ENCODE measurements at regions not wholly inside any gene's neighbourhood (a gene's known extent, or its start where the extent isn't known, plus 50 kb on each side); places are given as distances from the start of the nearest gene placed in this dataset.
A peak's percentile ranks its signal among the peaks of the same experiment; 100 is the strongest.

DNA sequence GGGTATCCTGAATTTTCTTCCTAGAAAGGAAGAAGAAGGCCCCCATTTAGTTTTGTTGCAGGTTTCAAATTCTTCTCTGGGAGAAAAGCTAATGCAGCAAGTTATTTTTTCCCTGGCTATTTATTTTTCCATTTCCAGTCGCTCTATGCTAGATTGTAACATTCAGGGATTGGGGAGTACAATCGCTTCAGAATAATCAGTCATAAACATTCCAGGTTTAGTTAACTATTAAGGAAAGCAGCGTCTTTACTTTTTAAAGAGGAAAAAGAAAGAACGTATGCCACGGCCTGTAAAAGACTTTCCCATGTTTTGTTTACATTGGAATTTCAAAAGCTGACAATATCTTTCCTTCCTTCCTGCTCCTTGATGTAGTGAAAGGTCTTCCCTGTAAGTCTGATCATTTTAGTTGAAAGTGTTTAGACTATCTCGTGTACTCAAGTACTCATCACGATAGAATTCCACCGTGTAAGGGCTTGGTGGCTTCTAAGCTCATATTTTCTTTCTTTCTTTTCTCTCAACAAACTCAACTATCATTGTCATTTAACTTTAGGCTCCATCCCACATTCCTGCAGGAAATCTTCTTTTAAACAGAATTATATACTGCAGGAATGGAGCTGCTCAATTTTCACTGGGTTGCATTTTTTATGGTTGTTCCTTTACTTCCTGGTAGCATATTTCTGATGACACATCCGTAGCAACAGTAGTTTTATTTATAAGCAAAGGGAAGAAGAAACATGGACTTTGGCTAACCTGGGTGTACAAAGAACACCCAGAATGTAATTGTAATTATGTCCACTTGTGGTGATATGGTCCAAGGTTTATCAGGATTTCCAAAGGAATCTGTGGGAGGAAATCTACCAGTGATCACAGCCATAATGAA, 213.1 kb upstream of the FAT1 start:
- H3K4me3 ChIP-seq (ENCODE audit: low read depth, low read length), result no peak overlapping the region
- TF ChIP-seq, protein P1, sequence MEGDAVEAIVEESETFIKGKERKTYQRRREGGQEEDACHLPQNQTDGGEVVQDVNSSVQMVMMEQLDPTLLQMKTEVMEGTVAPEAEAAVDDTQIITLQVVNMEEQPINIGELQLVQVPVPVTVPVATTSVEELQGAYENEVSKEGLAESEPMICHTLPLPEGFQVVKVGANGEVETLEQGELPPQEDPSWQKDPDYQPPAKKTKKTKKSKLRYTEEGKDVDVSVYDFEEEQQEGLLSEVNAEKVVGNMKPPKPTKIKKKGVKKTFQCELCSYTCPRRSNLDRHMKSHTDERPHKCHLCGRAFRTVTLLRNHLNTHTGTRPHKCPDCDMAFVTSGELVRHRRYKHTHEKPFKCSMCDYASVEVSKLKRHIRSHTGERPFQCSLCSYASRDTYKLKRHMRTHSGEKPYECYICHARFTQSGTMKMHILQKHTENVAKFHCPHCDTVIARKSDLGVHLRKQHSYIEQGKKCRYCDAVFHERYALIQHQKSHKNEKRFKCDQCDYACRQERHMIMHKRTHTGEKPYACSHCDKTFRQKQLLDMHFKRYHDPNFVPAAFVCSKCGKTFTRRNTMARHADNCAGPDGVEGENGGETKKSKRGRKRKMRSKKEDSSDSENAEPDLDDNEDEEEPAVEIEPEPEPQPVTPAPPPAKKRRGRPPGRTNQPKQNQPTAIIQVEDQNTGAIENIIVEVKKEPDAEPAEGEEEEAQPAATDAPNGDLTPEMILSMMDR (IDR thresholded peaks at IDR 0.05; ENCODE audit: low read depth, low read length), result peak; percentile 19
- DNase-seq (ENCODE audit: low read depth, low spot score), result peak; percentile 89
- in situ Hi-C loops (cut with HindIII; ENCODE audit: low sequenced_read_pairs), result no loop called here

DNA sequence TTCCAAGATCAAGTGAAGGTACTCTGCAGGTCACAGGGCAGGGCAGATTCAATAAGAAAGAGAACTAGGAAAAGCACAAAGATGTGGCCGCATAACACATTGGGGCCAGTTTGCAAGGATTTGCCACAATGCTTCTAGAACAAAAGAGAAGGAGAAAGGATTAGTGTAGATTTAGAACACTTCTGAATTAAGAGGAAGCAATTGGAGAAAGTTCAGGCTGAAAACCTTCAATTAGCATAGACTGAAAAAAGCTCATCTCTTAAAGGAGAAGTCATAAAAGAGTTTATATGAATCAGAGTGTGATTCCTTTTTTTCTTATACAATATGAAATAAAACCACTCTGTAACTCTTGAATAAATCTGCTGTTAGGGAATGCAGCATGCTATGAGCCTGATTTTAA, 215.6 kb upstream of the FAT1 start:
- TF ChIP-seq, protein P1 (IDR thresholded peaks at IDR 0.05; ENCODE audit: low read depth, low read length), result no peak
- no peak overlapping the region for H3K4me3 ChIP-seq (ENCODE audit: low read depth, low read length)
- in situ Hi-C loops (cut with HindIII; ENCODE audit: low sequenced_read_pairs), result no loop called here
- no peak for DNase-seq (ENCODE audit: low read depth, low spot score)

DNA sequence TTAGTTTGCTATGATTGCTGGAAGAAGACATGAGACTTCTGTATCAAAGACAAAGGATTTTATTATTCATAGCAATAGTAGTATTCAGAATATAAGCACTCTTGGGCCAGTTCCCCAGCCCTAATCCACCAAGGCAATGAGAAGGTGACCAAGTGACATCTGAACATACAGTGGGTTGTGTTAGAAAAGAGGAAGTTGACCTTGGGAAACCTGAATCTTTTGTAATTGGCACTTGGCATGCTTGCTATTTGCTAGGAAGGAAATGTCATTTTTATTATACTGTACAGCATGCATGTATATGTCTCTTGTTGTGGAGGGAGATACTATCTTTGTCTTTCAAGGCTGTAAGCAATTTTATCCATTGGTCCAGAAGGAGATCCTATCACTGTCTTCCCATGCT, 216.1 kb upstream of the FAT1 start:
- TF ChIP-seq, protein P1 (IDR thresholded peaks at IDR 0.05; ENCODE audit: low read depth, low read length), result no peak
- H3K4me3 ChIP-seq (ENCODE audit: low read depth, low read length), result no peak overlapping the region
- in situ Hi-C loops (cut with HindIII; ENCODE audit: low sequenced_read_pairs), result no loop called here
- no peak for DNase-seq (ENCODE audit: low read depth, low spot score)

DNA sequence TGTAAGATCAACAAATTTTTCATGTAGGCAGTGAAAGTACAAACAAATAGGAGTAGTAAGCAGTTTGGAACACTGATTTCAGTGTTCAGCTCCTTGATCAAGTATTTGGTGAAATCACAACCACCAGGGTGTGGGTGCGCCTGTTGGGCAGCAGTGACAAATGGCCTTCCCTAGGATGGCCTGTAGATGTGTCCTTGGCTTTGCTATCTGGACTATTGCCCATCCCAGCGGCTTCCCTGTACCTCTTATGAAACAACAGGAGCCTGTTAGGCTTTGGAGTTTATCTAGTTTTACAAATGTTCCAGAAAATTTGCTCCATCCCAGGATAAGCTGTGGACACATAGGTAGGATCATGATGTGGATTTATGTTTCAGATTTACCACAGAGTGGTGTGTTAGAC, 216.8 kb upstream of the FAT1 start:
- no peak for DNase-seq (ENCODE audit: low read depth, low spot score)
- no peak overlapping the region for H3K4me3 ChIP-seq (ENCODE audit: low read depth, low read length)
- in situ Hi-C loops (cut with HindIII; ENCODE audit: low sequenced_read_pairs), result no loop called here
- TF ChIP-seq, protein P1 (IDR thresholded peaks at IDR 0.05; ENCODE audit: low read depth, low read length), result no peak

DNA sequence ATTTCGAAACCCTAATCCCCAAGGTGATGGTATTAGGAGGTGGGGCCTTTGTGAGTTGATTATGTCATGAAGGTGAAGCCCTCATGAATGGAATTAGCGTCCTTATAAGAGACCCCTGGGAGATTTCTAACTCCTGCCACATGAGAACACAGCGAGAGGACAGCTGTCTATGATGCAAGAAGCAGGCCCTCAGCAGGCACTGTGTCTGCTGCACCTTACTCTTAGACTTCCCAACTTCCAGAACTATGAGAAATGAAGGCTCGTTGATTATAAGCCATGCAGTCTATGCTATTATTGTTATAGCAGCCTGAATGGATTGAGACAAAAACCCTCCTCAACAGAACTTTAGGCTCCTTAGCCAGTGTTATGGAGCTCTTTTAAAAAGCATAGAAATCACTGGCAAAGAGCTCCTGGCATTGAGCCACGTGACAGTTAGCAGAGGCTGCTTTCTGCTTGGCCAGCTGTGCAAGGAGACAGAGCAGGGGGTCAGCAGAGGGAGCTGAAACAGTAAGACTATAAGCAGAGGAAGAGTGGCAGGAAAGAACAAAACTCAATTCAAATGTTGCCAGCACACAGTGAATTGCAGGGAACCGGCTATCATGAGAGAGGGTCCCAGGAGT, 219.2 kb upstream of the FAT1 start:
- in situ Hi-C loops (cut with HindIII; ENCODE audit: low sequenced_read_pairs), result no loop called here
- DNase-seq (ENCODE audit: low read depth, low spot score), result peak; percentile 68
- no peak overlapping the region for H3K4me3 ChIP-seq (ENCODE audit: low read depth, low read length)
- TF ChIP-seq, protein P1 (IDR thresholded peaks at IDR 0.05; ENCODE audit: low read depth, low read length), result peak; percentile 22

DNA sequence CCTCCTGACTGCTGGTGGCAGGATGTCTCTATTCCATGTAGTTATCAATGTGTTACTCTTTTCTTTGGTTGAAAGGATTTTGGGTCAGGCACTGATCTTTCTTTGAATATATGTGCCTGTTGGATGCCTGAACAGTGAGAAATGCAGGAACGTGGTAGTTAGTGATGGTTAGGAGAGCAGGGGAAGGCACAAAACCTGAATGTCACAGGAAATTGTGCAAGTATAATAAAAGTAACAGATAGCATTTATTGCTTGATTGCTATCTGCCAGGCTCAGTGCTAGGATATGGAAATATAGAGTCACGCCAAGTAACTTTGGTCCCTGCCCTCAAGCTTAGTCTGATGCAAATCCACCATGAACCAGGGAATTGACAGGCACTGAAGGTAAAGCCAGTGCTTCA, 219.8 kb upstream of the FAT1 start:
- in situ Hi-C loops (cut with HindIII; ENCODE audit: low sequenced_read_pairs), result no loop called here
- H3K4me3 ChIP-seq (ENCODE audit: low read depth, low read length), result no peak overlapping the region
- no peak for DNase-seq (ENCODE audit: low read depth, low spot score)
- TF ChIP-seq, protein P1 (IDR thresholded peaks at IDR 0.05; ENCODE audit: low read depth, low read length), result no peak

Data from astrocyte of the spinal cord (primary cell).